NB4 (cell line): ENCODE measurements at regions not wholly inside any gene's neighbourhood (a gene's known extent, or its start where the extent isn't known, plus 50 kb on each side); places are given as distances from the start of the nearest gene placed in this dataset.

Source experiments
- MYC ChIP-seq: IDR thresholded peaks from 2 replicates; pipeline ENCODE4 v1.6.1; 2011; ENCODE audit warnings: low read depth, low read length
- POLR2A ChIP-seq: IDR thresholded peaks from 2 replicates; pipeline ENCODE4 v1.6.1; 2011; ENCODE audit warnings: mild to moderate bottlenecking; ENCODE audit not compliant: insufficient read length; ENCODE audit errors: extremely low read depth
- TF ChIP-seq, protein P1 (sequence below): IDR thresholded peaks from one replicate; pipeline ENCODE4 v1.5.1; 2012; ENCODE audit warnings: low read depth, low read length
- TF ChIP-seq, protein P2 (sequence below): IDR thresholded peaks from 2 replicates; pipeline ENCODE4 v1.6.1; 2011; ENCODE audit warnings: low read depth, low read length

DNA sequence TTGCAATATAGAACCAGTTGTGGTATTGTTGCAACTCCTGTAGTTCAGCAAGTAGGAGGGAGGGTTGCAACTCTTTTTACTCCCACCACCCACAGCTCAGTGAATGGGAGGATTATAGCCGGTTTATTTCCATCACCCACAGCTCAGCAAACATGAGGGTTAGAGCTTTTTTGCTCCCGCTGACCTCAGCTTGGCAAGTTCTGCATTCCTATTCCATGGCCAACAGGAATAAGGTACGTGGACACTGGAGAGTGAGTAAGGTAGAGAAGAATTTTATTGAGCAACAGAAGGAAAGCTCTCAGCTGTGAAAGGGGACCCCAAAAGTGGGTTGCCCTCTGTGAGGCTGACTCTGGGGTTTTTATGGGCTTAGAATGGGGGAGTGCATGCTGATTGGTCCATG is 167.1 kb upstream of the SMIM30 start:
- TF ChIP-seq POLR2A = no peak
- no peak for TF ChIP-seq MYC
- TF ChIP-seq, protein P1, sequence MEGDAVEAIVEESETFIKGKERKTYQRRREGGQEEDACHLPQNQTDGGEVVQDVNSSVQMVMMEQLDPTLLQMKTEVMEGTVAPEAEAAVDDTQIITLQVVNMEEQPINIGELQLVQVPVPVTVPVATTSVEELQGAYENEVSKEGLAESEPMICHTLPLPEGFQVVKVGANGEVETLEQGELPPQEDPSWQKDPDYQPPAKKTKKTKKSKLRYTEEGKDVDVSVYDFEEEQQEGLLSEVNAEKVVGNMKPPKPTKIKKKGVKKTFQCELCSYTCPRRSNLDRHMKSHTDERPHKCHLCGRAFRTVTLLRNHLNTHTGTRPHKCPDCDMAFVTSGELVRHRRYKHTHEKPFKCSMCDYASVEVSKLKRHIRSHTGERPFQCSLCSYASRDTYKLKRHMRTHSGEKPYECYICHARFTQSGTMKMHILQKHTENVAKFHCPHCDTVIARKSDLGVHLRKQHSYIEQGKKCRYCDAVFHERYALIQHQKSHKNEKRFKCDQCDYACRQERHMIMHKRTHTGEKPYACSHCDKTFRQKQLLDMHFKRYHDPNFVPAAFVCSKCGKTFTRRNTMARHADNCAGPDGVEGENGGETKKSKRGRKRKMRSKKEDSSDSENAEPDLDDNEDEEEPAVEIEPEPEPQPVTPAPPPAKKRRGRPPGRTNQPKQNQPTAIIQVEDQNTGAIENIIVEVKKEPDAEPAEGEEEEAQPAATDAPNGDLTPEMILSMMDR = no peak
- TF ChIP-seq, protein P2, sequence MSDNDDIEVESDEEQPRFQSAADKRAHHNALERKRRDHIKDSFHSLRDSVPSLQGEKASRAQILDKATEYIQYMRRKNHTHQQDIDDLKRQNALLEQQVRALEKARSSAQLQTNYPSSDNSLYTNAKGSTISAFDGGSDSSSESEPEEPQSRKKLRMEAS = no peak
